NCI-H748 (cell line): ENCODE measurements at regions not wholly inside any gene's neighbourhood (a gene's known extent, or its start where the extent isn't known, plus 50 kb on each side); places are given as distances from the start of the nearest gene placed in this dataset.
"Not testable (repeated sequence)": the region's sequence is repeated elsewhere in the genome, so short reads cannot be mapped to it uniquely, and the experiment has no call there.

Experiments used
- DNase-seq: peaks from one replicate; lab custom pipeline; 2025; ENCODE audit not compliant: unreplicated experiment; lab: John Stamatoyannopoulos, UW

- no peak for DNase-seq
Observed at GRCh38 chr11:87574193-87574592, 536.5 kb downstream of the TMEM135 start.

- DNase-seq: no peak
Observed at GRCh38 chr11:87573708-87574107, 536.0 kb downstream of the TMEM135 start.

- no peak for DNase-seq
Observed at GRCh38 chr11:87572881-87573280, 535.1 kb downstream of the TMEM135 start.

GRCh38 chr11:87560352-87560751 lies 522.6 kb downstream of the TMEM135 start:
- no peak for DNase-seq

GRCh38 chr11:87559852-87560251 lies 522.1 kb downstream of the TMEM135 start:
- DNase-seq: peak; percentile 71

- no peak for DNase-seq
Observed at GRCh38 chr11:87555101-87555500, 517.4 kb downstream of the TMEM135 start.

- DNase-seq: no peak
Observed at GRCh38 chr11:87548797-87549196, 511.1 kb downstream of the TMEM135 start.

GRCh38 chr11:87545858-87546257 lies 508.1 kb downstream of the TMEM135 start:
- no peak for DNase-seq

GRCh38 chr11:87539596-87539995 lies 501.9 kb downstream of the TMEM135 start:
- no peak for DNase-seq

GRCh38 chr11:87536565-87536964 lies 498.8 kb downstream of the TMEM135 start:
- DNase-seq: no peak

- no peak for DNase-seq
Observed at GRCh38 chr11:87536016-87536415, 498.3 kb downstream of the TMEM135 start.

- no peak for DNase-seq
Observed at GRCh38 chr11:87535513-87535912, 497.8 kb downstream of the TMEM135 start.

- not testable (repeated sequence) for DNase-seq
Observed at GRCh38 chr11:87531835-87532234, 494.1 kb downstream of the TMEM135 start.

- DNase-seq: no peak
Observed at GRCh38 chr11:87529486-87529885, 491.8 kb downstream of the TMEM135 start.

GRCh38 chr11:87528752-87529151 lies 491.0 kb downstream of the TMEM135 start:
- no peak for DNase-seq

GRCh38 chr11:87523276-87523675 lies 485.5 kb downstream of the TMEM135 start:
- DNase-seq: no peak

- DNase-seq: no peak
Observed at GRCh38 chr11:87518266-87518665, 480.5 kb downstream of the TMEM135 start.

- DNase-seq: no peak
Observed at GRCh38 chr11:87517351-87517750, 479.6 kb downstream of the TMEM135 start.

GRCh38 chr11:87507722-87508121 lies 470.0 kb downstream of the TMEM135 start:
- not testable (repeated sequence) for DNase-seq

- DNase-seq: not testable (repeated sequence)
Observed at GRCh38 chr11:87506946-87507345, 469.2 kb downstream of the TMEM135 start.

- DNase-seq: no peak
Observed at GRCh38 chr11:87501388-87501787, 463.7 kb downstream of the TMEM135 start.

GRCh38 chr11:87494936-87495335 lies 457.2 kb downstream of the TMEM135 start:
- DNase-seq: not testable (repeated sequence)

- DNase-seq: not testable (repeated sequence)
Observed at GRCh38 chr11:87494026-87494425, 456.3 kb downstream of the TMEM135 start.

- no peak for DNase-seq
Observed at GRCh38 chr11:87493516-87493915, 455.8 kb downstream of the TMEM135 start.
